ENCODE measurements at regions not wholly inside any gene's neighbourhood (a gene's known extent, or its start where the extent isn't known, plus 50 kb on each side); places are given as distances from the start of the nearest gene placed in this dataset.

- no peak for TF ChIP-seq MAX (IDR thresholded peaks at IDR 0.05)
- no peak for TF ChIP-seq CTCF (IDR thresholded peaks at IDR 0.05; ENCODE audit: low read depth, low read length, missing input control)
- TF ChIP-seq ATF3 (IDR thresholded peaks at IDR 0.05): no peak
- TF ChIP-seq YY1 (IDR thresholded peaks at IDR 0.05): no peak
- TF ChIP-seq GABPA (IDR thresholded peaks at IDR 0.05 in 1 of 2, conservative IDR thresholded peaks at IDR 0.05 in 1 of 2): no peak
- TF ChIP-seq REST (IDR thresholded peaks at IDR 0.05): no peak
- TF ChIP-seq ZBTB33 (IDR thresholded peaks at IDR 0.05): no peak
These were observed 103.7 kb upstream of the ATP8B1 start for GRCh38 chr18:57906852-57907251.

All from liver (tissue), 3 donors.